HEK293T (cell line): ENCODE measurements at regions not wholly inside any gene's neighbourhood (a gene's known extent, or its start where the extent isn't known, plus 50 kb on each side); places are given as distances from the start of the nearest gene placed in this dataset.
A peak's percentile ranks its signal among the peaks of the same experiment; 100 is the strongest.
"Not testable (repeated sequence)": the region's sequence is repeated elsewhere in the genome, so short reads cannot be mapped to it uniquely, and the experiment has no call there.

Source experiments
- CTCF ChIA-PET: fragments of 350-600 bp; formaldehyde crosslinking; extraction: SDS; loops from one replicate; lab custom pipeline; 2021; ENCODE audit warnings: antibody characterized with exemption, inconsistent platforms; lab: Yijun Ruan, JAX
- POLR2A ChIA-PET: fragments of 350-600 bp; formaldehyde crosslinking; extraction: SDS; loops from one replicate; lab custom pipeline; 2020; ENCODE audit warnings: antibody characterized with exemption, inconsistent platforms; lab: Yijun Ruan, JAX
- DNase-seq: peaks from one replicate; pipeline ENCODE4 v3.0.0; 2012; ENCODE audit warnings: mixed read lengths; ENCODE audit errors: extremely low spot score
- ARNT ChIP-seq: fragments of 450-650 bp; IDR thresholded peaks from 2 replicates; pipeline ENCODE4 v1.6.1; 2017; ENCODE audit warnings: mild to moderate bottlenecking
- BHLHE40 ChIP-seq: fragments of 450-650 bp; IDR thresholded peaks from 2 replicates; pipeline ENCODE4 v1.6.1; 2016; ENCODE audit warnings: mild to moderate bottlenecking, moderate library complexity, borderline replicate concordance
- CTBP1 ChIP-seq: fragments of 450-650 bp; IDR thresholded peaks from 2 replicates; pipeline ENCODE4 v1.6.1; 2016; ENCODE audit warnings: borderline replicate concordance
- ELF4 ChIP-seq: fragments of 450-650 bp; IDR thresholded peaks from 2 replicates; pipeline ENCODE4 v1.6.1; 2017; ENCODE audit warnings: antibody characterized with exemption
- FOXA1 ChIP-seq: fragments of 450-650 bp; IDR thresholded peaks from 2 replicates; pipeline ENCODE4 v1.6.1; 2016; ENCODE audit warnings: mild to moderate bottlenecking
- FOXK2 ChIP-seq: fragments of 450-650 bp; IDR thresholded peaks from 2 replicates; pipeline ENCODE4 v1.6.1; 2016; ENCODE audit warnings: mild to moderate bottlenecking
- FOXM1 ChIP-seq: fragments of 450-650 bp; IDR thresholded peaks from 2 replicates; pipeline ENCODE4 v1.6.1; 2017; ENCODE audit warnings: mild to moderate bottlenecking, borderline replicate concordance
- HDGF ChIP-seq: fragments of 450-650 bp; IDR thresholded peaks from 2 replicates; pipeline ENCODE4 v1.6.1; 2017; ENCODE audit warnings: antibody characterized with exemption, borderline replicate concordance
- L3MBTL2 ChIP-seq: fragments of 450-650 bp; conservative IDR thresholded peaks from 2 replicates; pipeline ENCODE4 v1.6.1; 2016; ENCODE audit warnings: mild to moderate bottlenecking
- LEF1 ChIP-seq: fragments of 450-650 bp; IDR thresholded peaks from 2 replicates; pipeline ENCODE4 v1.6.1; 2017; ENCODE audit warnings: mild to moderate bottlenecking, borderline replicate concordance
- NFRKB ChIP-seq: fragments of 450-650 bp; IDR thresholded peaks from 2 replicates; pipeline ENCODE4 v1.6.1; 2016; ENCODE audit warnings: mild to moderate bottlenecking, moderate library complexity
- PKNOX1 ChIP-seq: fragments of 450-650 bp; IDR thresholded peaks from 2 replicates; pipeline ENCODE4 v1.6.1; 2016
- SP1 ChIP-seq: fragments of 450-650 bp; IDR thresholded peaks from 2 replicates; pipeline ENCODE4 v1.6.1; 2017
- SUZ12 ChIP-seq: fragments of 450-650 bp; IDR thresholded peaks from 2 replicates; pipeline ENCODE4 v1.6.1; 2016; ENCODE audit warnings: mild to moderate bottlenecking
- TARDBP ChIP-seq: fragments of 450-650 bp; IDR thresholded peaks from 2 replicates; pipeline ENCODE4 v1.6.1; 2016
- ZNF384 ChIP-seq: fragments of 450-650 bp; IDR thresholded peaks from 2 replicates; pipeline ENCODE4 v1.6.1; 2016

- CTCF ChIA-PET, result no interaction called here
- POLR2A ChIA-PET, result interaction anchor here (0.6 kb wide), 1 partner anchor 294 kb away, joined by 3 read pairs; no protein-coding TSS in a partner anchor
- DNase-seq, result no peak
- no peak for TF ChIP-seq FOXK2
- no peak for TF ChIP-seq BHLHE40
- no peak for TF ChIP-seq LEF1
- no peak for TF ChIP-seq ARNT
- no peak for TF ChIP-seq FOXA1
These were observed 118.7 kb downstream of the BEND2 start for GRCh38 chrX:18102006-18102405.

- POLR2A ChIA-PET, result no interaction called here
- TF ChIP-seq FOXA1 (no peak), FOXK2 (no peak), HDGF (no peak), L3MBTL2 (no peak), ARNT (no peak), ZNF384 (no peak), NFRKB (no peak), BHLHE40 (no peak), PKNOX1 (no peak), TARDBP (no peak), LEF1 (no peak), SP1 (no peak)
These were observed 119.6 kb downstream of the BEND2 start for GRCh38 chrX:18101087-18101486.

GRCh38 chrX:18099745-18100144 is 120.9 kb downstream of the BEND2 start:
- TF ChIP-seq SP1 (no peak), PKNOX1 (peak; percentile 76), ARNT (peak; percentile 73; the same call in 1 of the 2 replicates)
- POLR2A ChIA-PET, result interaction anchor here (1.7 kb wide), 1 partner anchor 287 kb away, joined by 3 read pairs; no protein-coding TSS in a partner anchor
- CTCF ChIA-PET, result no interaction called here
- DNase-seq, result no peak

More at GRCh38 chrX:18101087-18101486, 119.6 kb downstream of the BEND2 start:
- DNase-seq, result no peak
- CTCF ChIA-PET, result no interaction called here

- TF ChIP-seq ARNT (no peak), BHLHE40 (no peak), LEF1 (no peak), NFRKB (no peak)
- DNase-seq, result peak; percentile 18
- ChIA-PET POLR2A (interaction anchor here (1.7 kb wide), 1 partner anchor 286 kb away, joined by 3 read pairs; no protein-coding TSS in a partner anchor), CTCF (interaction anchor here (1.6 kb wide), 1 partner anchor 154 kb away, joined by 4 read pairs; no protein-coding TSS in a partner anchor)
These were observed 121.9 kb downstream of the BEND2 start for GRCh38 chrX:18098763-18099162.

- no peak for DNase-seq
- TF ChIP-seq ARNT (no peak), SUZ12 (no peak), LEF1 (no peak), ZNF384 (no peak), BHLHE40 (no peak), FOXM1 (no peak), L3MBTL2 (no peak), HDGF (no peak), ELF4 (no peak), FOXA1 (no peak), CTBP1 (no peak), TARDBP (no peak), PKNOX1 (no peak), NFRKB (no peak), FOXK2 (no peak)
- POLR2A ChIA-PET, result no interaction called here
- CTCF ChIA-PET, result no interaction called here
These were observed 144.3 kb downstream of the BEND2 start for GRCh38 chrX:18076434-18076833.

GRCh38 chrX:18075603-18076002 is 145.1 kb downstream of the BEND2 start:
- TF ChIP-seq PKNOX1, result no peak
- no peak for TF ChIP-seq L3MBTL2
- TF ChIP-seq CTBP1, result no peak
- TF ChIP-seq FOXM1, result no peak
- no peak for TF ChIP-seq LEF1
- TF ChIP-seq ARNT, result no peak
- no peak for TF ChIP-seq TARDBP
- no peak for TF ChIP-seq SP1
- TF ChIP-seq ZNF384, result no peak
- TF ChIP-seq NFRKB, result no peak
- no peak for TF ChIP-seq ELF4
- no peak for TF ChIP-seq HDGF
- TF ChIP-seq SUZ12, result no peak

GRCh38 chrX:18068045-18068444 is 152.6 kb downstream of the BEND2 start:
- DNase-seq, CTCF ChIA-PET, POLR2A ChIA-PET: not testable (repeated sequence)

More at GRCh38 chrX:18075603-18076002, 145.1 kb downstream of the BEND2 start:
- CTCF ChIA-PET, result no interaction called here
- POLR2A ChIA-PET, result no interaction called here
- no peak for DNase-seq
